Amygdala (tissue), 56 donors: ENCODE measurements at regions not wholly inside any gene's neighbourhood (a gene's known extent, or its start where the extent isn't known, plus 50 kb on each side); places are given as distances from the start of the nearest gene placed in this dataset.
"Not testable (repeated sequence)": the region's sequence is repeated elsewhere in the genome, so short reads cannot be mapped to it uniquely, and the experiment has no call there.

Source experiments
- DNase-seq, 56 donors: peaks; one replicate each; lab custom pipeline; 2025; lab: John Stamatoyannopoulos, UW

DNA sequence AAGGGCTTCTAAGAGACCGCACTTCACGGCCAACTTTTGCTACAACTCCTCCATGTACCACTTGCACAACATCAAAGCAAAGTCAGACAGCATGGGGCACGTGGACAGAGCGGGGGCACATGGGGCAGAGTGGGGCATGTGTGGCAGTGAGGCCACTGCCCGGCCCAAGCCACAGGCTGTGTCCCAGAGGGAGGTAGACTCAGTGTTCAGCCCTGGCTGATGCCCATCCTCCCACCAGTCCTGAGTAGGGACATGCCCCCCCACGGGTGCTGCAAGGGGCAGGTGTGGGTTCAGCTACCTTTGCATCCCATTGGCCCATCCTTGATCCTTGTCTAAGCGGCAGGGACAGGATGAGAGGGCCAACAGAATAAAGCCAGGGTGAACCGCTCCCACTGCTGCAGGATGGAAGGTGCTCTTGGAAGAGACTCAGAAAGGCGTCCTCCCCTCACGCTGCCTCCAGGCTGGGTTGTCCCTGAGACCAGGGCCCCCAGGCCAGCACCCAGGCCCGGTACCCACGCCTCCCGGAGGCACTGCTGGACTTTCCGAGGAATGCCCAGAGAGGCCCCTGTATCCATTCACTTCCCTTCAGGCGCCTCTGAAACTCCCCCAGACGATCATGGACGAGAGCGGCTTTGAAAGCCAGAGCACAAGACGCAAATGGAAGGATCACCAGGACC lies 218.2 kb downstream of the NDUFA10 start:
- peak in 3 of 56 donors; percentile 18 to 40 (median 29) for DNase-seq

- no peak for DNase-seq
Measured at GRCh38 chr2:239806276-239806675, 218.9 kb downstream of the NDUFA10 start.

GRCh38 chr2:239805414-239805813 lies 219.7 kb downstream of the NDUFA10 start:
- no peak for DNase-seq

GRCh38 chr2:239805043-239805329 lies 220.2 kb downstream of the NDUFA10 start:
- DNase-seq = no peak

GRCh38 chr2:239804161-239805042 lies 220.7 kb downstream of the NDUFA10 start:
- no peak for DNase-seq

DNA sequence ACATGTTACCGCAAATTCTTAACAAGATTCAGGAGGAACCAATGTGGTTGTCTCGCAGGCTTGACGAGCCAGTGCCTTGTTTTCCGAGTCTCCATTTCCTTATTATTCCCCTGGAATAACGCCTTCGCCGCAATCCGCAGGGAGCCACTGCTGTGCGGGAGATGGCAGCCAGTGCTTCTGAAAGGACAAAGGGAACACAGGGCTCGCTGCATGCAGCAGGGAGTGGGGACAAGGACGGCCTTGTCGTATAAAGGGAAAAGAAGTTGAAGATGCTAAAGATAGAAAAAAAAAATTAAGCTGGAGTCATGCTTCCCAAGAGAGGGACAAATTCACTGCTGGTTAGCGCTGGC lies 221.4 kb downstream of the NDUFA10 start:
- peak in 7 of 56 donors; percentile 19 to 51 (median 34) for DNase-seq

GRCh38 chr2:239803102-239803765 lies 221.9 kb downstream of the NDUFA10 start:
- no peak for DNase-seq

GRCh38 chr2:239802185-239802649 lies 222.9 kb downstream of the NDUFA10 start:
- DNase-seq = no peak

DNA sequence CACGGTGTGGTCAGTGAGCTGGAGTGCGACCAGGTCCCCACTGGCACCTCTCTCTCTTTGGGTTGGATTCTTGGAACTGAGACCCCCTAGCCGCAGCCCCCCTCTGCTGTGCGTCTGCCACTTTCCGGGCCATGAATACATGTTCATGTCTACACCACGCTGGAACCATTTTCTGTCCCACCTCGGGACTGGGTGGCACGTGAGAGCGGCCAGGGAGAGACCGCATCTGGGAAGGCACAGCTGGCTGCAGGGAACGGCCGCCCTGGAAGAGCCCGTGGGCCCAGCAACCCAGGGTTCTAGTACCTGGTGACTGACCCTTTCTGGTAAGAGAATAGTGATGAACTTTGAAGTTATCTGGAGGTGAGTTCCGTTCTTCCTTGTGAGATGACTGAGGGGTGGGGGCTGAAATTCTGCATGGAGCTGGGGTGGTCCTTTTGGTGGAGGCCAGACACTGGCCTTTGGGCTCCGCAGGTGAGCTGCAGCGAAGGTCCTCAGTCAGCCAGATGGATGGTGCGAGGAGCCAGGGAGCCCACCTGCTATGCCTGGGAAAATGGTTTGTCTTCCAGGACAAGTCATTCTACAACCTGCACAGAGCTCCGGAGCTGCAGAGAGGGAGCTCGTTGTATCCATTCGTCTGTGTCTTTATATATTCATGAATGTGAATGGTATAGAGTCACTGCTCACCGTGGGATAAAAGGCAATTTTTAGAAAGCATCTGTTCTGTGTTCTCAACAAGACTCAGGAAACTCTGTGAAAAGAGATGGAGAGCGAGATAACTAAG lies 223.5 kb downstream of the NDUFA10 start:
- DNase-seq = no peak

DNA sequence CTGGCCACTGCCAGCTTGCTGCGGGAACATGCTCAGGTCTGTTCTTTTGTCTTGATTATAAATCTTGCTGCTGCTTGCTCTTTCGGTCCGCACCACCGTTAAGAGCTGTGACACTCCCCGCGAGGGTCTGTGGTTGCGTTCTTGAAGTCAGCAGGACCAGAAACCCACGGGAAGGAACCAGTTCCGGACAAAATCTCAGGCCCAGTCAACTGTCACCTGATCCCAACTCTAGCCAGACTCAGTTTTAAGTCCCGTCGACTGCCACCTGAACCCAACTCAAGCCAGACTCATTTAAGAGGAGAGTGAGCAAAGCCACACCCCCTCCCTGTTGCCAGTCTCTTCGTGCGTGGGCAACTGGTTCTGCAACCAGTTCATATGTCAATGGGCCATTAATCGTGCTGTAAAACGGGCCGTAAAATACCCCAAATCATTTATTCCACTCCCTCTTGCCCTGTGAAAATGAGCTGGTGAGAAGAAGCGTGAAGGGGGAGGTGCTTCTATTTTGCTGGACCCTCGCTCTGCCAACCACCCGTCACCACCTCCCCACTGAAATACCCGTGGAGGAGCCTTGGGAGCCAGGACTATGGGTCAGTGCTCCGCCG lies 224.3 kb downstream of the NDUFA10 start:
- DNase-seq = no peak

DNA sequence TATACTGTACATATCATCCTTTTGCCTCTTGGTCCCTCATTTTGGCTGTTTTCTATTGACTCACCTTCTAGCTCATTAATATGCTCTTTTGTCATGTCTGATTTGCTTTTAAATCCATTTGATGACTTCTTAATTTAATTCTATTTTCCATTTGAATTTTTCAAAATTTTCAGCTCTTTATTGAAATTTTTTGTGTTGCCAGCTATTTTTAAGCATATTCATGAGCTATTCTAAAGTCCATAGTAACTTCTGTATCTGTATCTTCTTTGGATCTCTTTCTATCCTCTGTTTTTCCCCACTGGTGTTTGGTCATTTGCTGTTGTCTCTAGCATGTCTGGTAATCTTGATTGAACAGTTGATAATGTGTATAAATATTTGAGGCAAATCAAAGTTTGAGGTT lies 227.8 kb downstream of the NDUFA10 start:
- DNase-seq = no peak

DNA sequence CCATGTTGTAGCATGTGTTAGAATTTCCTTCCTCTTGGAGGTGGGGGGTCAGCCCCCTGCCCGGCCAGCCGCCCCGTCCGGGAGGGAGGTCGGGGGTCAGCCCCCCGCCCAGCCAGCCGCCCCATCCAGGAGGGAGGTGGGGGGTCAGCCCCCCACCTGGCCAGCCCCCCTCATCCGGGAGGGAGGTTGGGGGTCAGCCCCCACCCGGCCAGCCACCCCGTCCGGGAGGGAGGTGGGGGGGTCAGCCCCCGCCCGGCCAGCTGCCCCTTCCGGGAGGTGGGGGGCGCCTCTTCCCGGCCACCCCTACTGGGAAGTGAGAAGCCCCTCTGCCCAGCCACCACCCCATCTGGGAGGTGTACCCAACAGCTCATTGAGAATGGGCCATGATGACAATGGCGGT lies 229.4 kb downstream of the NDUFA10 start:
- DNase-seq = not testable (repeated sequence)

GRCh38 chr2:239793836-239794235 lies 231.3 kb downstream of the NDUFA10 start:
- no peak for DNase-seq

- DNase-seq = no peak
Measured at GRCh38 chr2:239793086-239793485, 232.1 kb downstream of the NDUFA10 start.

- no peak for DNase-seq
Measured at GRCh38 chr2:239792405-239793084, 232.6 kb downstream of the NDUFA10 start.

GRCh38 chr2:239791526-239792404 lies 233.4 kb downstream of the NDUFA10 start:
- DNase-seq = no peak

GRCh38 chr2:239790721-239791120 lies 234.4 kb downstream of the NDUFA10 start:
- DNase-seq = peak in 2 of 56 donors; percentile 26 to 45

DNA sequence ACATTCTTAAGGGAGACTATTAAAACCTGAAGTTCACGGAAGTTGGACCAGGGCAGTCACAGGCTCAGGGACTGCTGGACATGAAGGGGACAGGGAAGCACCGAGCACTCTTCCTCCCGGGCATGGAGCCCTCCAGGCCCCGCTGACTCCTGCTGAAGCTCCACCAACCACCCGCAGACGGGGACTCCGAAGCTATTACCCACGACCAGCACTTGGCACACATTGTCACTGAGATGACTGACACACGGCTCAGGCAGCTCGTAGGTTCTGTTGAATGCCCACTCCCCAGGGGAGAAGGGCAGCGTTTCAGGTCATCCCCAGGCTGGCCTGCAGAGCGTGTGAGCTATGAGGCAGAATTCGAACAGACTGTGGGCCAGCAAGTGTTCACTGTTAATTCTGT lies 234.8 kb downstream of the NDUFA10 start:
- DNase-seq = no peak

DNA sequence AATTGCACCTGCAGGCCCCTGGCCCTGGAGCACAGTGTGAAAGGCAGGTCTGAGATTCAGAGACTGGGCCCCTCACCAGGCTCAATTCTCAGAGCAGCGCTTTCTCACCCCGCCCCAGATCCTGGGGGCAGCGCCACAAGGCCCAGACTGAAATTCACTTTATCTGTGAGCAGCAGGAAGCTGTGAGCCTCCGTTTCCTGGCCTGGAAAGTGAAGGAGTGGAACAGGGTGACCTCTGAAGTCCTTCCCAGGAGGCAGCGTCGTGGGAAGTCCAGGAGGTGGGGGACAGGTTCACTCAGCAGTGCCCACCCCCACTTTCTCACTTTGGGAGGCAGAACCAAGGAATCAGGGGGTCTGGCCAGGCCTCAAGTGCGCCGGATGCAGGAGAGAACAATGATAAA lies 235.4 kb downstream of the NDUFA10 start:
- no peak for DNase-seq
